SU-DHL-6 (cell line): ENCODE measurements at regions not wholly inside any gene's neighbourhood (a gene's known extent, or its start where the extent isn't known, plus 50 kb on each side); places are given as distances from the start of the nearest gene placed in this dataset.

ENCODE experiments used
- H2AFZ ChIP-seq: fragments of 200-600 bp; sonication (generic); 2 replicates; pipeline ENCODE4 v1.6.1; 2014; ENCODE audit warnings: low read depth, mild to moderate bottlenecking, moderate library complexity, mixed read lengths, antibody characterized with exemption, low read length; ENCODE audit not compliant: severe bottlenecking
- H3F3A ChIP-seq: fragments of 200-600 bp; shearing (Covaris generic); 2 replicates; pipeline ENCODE4 v1.6.0; 2016; ENCODE audit warnings: antibody characterized with exemption, mild to moderate bottlenecking; ENCODE audit not compliant: insufficient read depth
- H3K27ac ChIP-seq: fragments of 200-600 bp; sonication (generic); 2 replicates; pipeline ENCODE4 v1.5.1; 2016; ENCODE audit warnings: low read depth, mild to moderate bottlenecking, low read length, moderate library complexity, mixed read lengths
- H3K27me3 ChIP-seq: fragments of 200-600 bp; sonication (generic), shearing (Covaris generic); 2 replicates; pipeline ENCODE4 v1.6.0; 2014; ENCODE audit warnings: mild to moderate bottlenecking, low read length
- H3K36me3 ChIP-seq: fragments of 200-600 bp; sonication (generic); 2 replicates; pipeline ENCODE4 v1.6.1; 2014; ENCODE audit warnings: mild to moderate bottlenecking, low read length, mixed read lengths
- H3K4me2 ChIP-seq: fragments of 300-600, 200-600 bp; shearing (Covaris generic), sonication (generic); 2 replicates; pipeline ENCODE4 v1.6.0; 2014; ENCODE audit warnings: low read length, low read depth, mild to moderate bottlenecking; ENCODE audit not compliant: poor library complexity, severe bottlenecking
- H3K4me3 ChIP-seq: fragments of 200-600 bp; sonication (generic); 2 replicates; pipeline ENCODE4 v1.5.1; 2014; ENCODE audit warnings: antibody characterized with exemption, low read length, mild to moderate bottlenecking, mixed read lengths; ENCODE audit not compliant: insufficient read depth, poor library complexity, severe bottlenecking
- H3K79me2 ChIP-seq: fragments of 200-600 bp; sonication (generic); 2 replicates; pipeline ENCODE4 v1.6.1; 2014; ENCODE audit warnings: mild to moderate bottlenecking, low read length, moderate library complexity; ENCODE audit not compliant: insufficient read depth
- H3K9ac ChIP-seq: fragments of 200-600 bp; sonication (generic); 2 replicates; pipeline ENCODE4 v1.7.0; 2014; ENCODE audit warnings: mild to moderate bottlenecking, low read length
- H3K9me2 ChIP-seq: fragments of 200-600 bp; sonication (generic); replicated peaks from 2 replicates; pipeline ENCODE4 v1.6.1; 2014; ENCODE audit warnings: low read length; ENCODE audit not compliant: insufficient read depth
- H3K9me3 ChIP-seq: fragments of 200-600 bp; sonication (generic); 2 replicates; pipeline ENCODE4 v1.6.1; 2014; ENCODE audit warnings: low read length, mixed read lengths; ENCODE audit not compliant: insufficient read depth
- H4K20me1 ChIP-seq: fragments of 200-600 bp; sonication (generic); 2 replicates; pipeline ENCODE4 v1.6.1; 2014; ENCODE audit warnings: low read depth, mild to moderate bottlenecking, antibody characterized with exemption, low read length, moderate library complexity, mixed read lengths
- CTCF ChIP-seq: fragments of 200-600 bp; sonication (generic); IDR thresholded peaks from one replicate; pipeline ENCODE4 v1.5.1; 2017; ENCODE audit warnings: antibody characterized with exemption, mild to moderate bottlenecking, low read length, moderate library complexity; ENCODE audit not compliant: insufficient read depth, poor library complexity, severe bottlenecking
- EZH2phosphoT487 ChIP-seq: fragments of 200-600 bp; sonication (generic), shearing (Covaris generic); conservative IDR thresholded peaks from 2 replicates; pipeline ENCODE4 v1.6.1; 2018; ENCODE audit warnings: mild to moderate bottlenecking, antibody characterized with exemption, low read length, moderate library complexity, mixed read lengths

- Histone ChIP-seq H3K4me2 (no peak overlapping the region), H3K27ac (no peak overlapping the region), H3K4me3 (no peak overlapping the region)
Observed at GRCh38 chr2:145184741-145185651, 665.1 kb upstream of the ZEB2 start.

GRCh38 chr2:145169285-145169684 lies 649.4 kb upstream of the ZEB2 start:
- Histone ChIP-seq H2AFZ (no peak overlapping the region), H3K9me3 (no peaks in the 10 kb centered on the region), H3K36me3 (no peaks in the 10 kb centered on the region), H3K27ac (no peak overlapping the region), H3K79me2 (no peaks in the 10 kb centered on the region), H3K27me3 (no peaks in the 10 kb centered on the region), H3K4me2 (no peak overlapping the region), H3K9me2 (no peaks in the 10 kb centered on the region), H3K9ac (no peak overlapping the region), H3K4me3 (no peak overlapping the region), H4K20me1 (no peaks in the 10 kb centered on the region), H3F3A (no peaks in the 10 kb centered on the region)
- TF ChIP-seq CTCF (no peak), EZH2phosphoT487 (no peak)

More at GRCh38 chr2:145184741-145185651, 665.1 kb upstream of the ZEB2 start:
- Histone ChIP-seq H3K79me2 (no peaks in the 10 kb centered on the region), H3K9ac (no peak overlapping the region), H4K20me1 (no peaks in the 10 kb centered on the region), H3F3A (no peaks in the 10 kb centered on the region), H2AFZ (no peak overlapping the region), H3K9me3 (no peaks in the 10 kb centered on the region), H3K36me3 (no peaks in the 10 kb centered on the region), H3K27me3 (no peaks in the 10 kb centered on the region), H3K9me2 (no peaks in the 10 kb centered on the region)
- TF ChIP-seq EZH2phosphoT487 (no peak), CTCF (no peak)

GRCh38 chr2:145168091-145168490 lies 648.2 kb upstream of the ZEB2 start:
- Histone ChIP-seq H4K20me1 (no peaks in the 10 kb centered on the region), H3K9ac (no peak overlapping the region), H3K9me2 (no peaks in the 10 kb centered on the region), H3K27ac (no peak overlapping the region), H3K27me3 (no peaks in the 10 kb centered on the region), H3K9me3 (no peaks in the 10 kb centered on the region), H3K36me3 (no peaks in the 10 kb centered on the region), H3K79me2 (no peaks in the 10 kb centered on the region), H3K4me2 (no peak overlapping the region), H3F3A (no peaks in the 10 kb centered on the region), H3K4me3 (no peak overlapping the region), H2AFZ (no peak overlapping the region)
- no peak for TF ChIP-seq CTCF
- TF ChIP-seq EZH2phosphoT487 = no peak
